Nucleus accumbens (tissue), 56 donors: ENCODE measurements at regions not wholly inside any gene's neighbourhood (a gene's known extent, or its start where the extent isn't known, plus 50 kb on each side); places are given as distances from the start of the nearest gene placed in this dataset.

Experiments
- DNase-seq, 56 donors: peaks; one replicate each; lab custom pipeline; 2025; lab: John Stamatoyannopoulos, UW

DNA sequence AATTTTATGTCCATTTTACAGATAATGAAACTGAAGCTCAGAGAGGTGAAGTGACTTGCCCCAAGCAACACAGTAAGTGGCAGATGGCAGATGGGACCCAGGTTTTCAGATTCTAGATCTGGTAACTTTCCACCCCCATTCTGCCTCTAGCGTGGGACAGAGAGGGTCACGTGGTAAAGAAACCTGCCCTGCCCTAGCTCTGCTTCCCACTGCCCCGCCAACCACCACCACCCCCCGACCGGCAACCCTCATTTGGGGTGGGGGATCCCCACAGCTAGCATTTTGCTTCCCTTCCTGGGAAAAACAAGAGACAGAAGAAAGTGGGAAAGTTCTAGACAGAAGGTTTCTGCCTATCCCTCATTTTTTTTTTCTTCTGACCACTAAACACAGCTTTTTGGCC is 172.5 kb downstream of the ACTL7B start:
- DNase-seq, result no peak

DNA sequence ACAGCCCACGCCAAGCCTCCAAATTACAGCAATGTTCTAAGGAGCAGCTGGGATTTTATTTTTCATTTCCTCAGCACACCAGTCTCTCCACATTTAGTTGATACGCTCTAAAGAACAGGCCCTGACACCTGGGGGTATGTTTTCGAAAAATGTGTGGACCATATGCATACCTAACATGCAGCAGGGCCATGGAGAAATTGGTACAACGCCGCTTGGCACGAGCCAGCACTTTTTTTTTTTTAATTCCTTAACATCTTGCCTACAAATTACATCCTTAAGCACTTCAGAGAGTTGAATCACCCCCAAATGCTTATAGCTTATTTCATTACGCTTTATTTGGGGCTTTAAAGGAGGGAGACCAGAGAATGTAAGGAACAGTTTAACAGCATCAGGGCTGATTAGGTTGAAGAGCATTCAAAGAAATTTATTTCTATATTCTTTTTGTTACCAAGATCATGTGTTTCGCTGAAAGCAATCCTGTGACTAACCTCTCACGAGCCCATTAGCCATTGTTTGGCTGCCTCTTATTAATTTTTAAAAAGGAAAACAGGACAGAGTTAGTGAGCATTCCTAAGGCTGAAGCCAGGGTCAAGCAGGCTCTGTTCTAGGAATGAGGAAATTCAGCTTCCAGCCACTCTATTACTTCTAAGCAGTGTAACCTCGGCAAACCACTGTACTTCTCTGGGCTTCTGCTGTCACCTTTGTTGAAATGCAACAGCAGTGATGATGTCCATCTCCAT is 173.8 kb downstream of the ACTL7B start:
- no peak for DNase-seq

DNA sequence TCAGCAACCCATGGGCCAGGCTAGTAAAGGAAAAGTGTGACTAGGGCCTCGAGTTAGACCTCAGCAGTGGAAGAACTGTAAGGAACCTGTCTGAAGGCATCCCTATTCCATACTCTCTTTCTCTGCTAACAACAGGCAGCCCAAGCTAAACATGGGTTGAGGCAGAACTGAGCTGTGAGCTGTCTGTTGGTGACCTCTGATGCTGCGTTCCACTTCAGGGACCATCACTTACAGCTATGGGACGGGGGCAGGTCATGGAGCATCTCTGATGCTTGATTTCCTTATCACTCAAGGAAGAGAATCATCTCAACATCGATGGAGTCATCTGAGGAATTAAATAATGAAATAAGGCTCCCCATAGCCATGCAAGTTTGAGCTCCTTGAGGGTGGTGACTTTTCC is 174.8 kb downstream of the ACTL7B start:
- no peak for DNase-seq

DNA sequence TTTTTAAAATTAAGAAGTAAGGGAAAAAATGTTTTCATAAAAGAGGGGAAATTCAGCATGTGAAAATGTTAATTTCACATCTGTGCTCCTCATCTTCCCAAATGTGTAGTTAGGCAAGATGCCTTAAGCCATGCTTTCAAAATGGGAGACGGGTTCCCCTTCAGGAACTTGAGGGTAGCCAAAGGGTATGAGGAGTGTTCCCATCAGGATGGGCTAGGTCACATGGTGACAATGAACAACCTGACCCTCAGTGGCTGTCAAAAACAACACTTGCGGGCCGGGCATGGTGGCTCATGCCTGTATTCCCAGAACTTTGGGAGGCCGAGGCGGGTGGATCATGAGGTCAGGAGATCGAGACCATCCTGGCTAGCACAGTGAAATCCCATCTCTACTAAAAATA is 178.0 kb downstream of the ACTL7B start:
- no peak for DNase-seq

DNA sequence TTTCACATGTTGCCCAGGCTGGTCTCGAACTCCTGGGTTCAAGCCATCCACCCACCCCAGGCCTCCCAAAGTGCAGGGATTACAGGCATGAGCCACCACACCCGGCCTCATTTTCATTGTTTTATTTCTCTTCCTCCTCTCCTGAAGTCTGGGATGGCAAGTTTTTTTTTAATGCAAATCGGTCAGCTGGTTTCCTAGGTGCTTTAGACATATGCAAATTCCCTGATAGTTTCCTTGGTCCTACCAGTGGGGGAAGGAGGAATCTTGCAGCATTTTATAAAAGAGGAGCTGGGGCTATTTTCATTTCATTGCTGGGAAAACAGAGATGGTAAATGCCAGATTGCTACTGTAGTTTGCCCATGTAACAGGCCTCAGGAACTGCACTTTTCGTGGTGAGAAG is 179.4 kb downstream of the ACTL7B start:
- no peak for DNase-seq

DNA sequence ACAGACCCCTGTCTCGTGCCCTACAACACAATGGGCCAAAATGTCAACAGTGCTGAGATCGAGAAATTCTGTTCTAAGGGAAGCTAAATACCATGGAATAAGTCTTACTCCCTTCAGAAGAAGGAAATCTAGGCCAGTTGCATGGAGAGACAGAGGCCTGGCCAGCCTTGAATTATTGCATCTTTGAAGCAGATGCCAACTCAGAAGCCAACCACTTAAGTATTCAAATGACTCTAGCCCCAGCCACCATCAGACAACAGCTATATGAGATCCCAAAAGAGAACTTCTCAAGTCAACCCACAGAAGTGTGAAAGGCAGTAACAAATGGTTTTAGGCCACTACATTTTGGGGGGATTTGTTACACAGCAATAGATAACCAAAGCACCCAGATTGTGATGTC is 180.1 kb downstream of the ACTL7B start:
- DNase-seq, result no peak

DNA sequence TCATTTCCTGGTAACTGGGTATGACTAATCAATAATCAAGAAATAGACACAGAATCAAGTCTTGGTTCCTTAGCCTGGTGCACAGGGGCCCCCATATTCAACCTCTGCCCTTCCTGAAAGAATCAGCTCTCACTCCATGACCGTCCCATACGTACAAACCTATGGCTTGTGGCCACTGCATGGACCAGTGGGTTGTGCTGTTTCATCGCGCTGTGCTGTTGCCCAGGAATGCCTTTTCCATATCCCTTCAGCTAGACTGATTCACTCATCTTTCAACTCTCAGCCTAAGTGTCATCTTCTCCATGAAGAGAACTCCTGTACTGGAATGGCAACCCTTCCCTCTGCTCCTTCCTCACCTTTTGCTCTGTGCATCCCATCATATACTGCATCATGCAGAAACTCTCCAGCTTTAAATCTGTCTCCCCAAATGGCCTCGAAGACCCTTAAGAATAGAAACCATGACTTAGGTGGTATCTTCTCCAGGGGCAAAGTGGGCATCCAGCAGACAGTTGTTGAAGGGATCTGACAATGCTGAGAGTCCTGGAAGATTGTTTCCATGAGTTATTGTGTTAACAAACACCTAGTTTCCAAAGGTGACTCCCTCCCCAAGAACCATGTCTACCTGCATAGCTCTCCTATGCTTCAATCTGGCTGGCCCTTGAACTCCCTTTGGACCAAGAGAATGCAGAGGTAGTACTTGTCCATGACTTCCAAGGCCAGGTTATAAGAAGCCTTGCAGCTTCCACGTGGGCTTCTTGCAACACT is 180.8 kb downstream of the ACTL7B start:
- peak in 1 of 56 donors; percentile 1 for DNase-seq

DNA sequence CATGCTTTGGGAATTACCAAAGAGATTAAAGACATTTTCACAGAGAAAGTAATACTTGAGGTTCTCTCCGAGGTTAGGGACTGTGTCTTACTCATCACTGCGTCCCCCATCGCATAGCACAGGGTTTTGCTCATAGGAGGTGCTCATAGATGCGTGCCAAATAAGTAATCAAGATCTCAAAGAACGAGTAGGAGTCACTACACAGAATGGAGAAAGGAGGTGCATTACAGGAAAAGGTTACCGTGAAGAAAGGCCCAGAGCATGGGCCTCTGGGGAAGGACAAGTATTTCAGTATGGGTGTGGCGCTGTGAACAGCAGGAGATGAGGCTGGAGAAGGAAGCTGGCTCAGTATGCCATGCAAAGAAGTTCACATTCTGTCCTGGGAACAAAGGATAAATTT is 182.4 kb downstream of the ACTL7B start:
- DNase-seq, result no peak

DNA sequence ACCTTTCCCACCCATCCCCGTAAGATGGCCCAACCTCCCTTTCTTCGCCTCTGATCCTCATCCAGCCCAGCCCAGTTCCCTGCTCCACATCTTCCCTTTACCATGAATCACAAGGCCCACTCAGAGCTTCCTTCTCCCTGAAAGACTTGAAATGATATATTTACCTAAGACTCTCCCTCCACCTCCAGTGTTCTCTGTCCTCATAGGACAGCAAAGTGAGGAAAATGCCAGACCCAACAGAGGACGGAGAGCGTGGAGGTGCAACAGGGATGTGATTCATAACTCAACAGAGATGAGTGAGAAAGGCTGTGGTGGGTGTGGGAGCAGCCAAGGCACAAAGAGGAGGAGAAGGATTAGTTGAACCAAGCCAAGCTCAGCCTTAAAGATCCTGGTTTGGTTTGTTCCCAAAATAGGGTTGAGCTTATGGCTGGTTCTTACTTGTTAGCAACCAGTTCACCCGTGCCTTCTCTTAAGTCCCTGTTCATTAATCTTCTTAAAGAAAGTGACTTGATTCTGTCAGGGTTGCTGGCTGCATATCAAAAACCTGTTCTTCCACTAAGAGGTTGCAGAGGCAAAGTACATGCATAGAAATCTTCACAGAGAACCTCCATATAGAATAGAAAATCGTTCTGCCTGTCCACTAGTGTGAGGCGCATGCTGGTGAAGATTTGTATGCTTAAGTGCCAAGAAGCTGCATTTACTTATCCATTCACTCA is 183.2 kb downstream of the ACTL7B start:
- DNase-seq, result no peak

DNA sequence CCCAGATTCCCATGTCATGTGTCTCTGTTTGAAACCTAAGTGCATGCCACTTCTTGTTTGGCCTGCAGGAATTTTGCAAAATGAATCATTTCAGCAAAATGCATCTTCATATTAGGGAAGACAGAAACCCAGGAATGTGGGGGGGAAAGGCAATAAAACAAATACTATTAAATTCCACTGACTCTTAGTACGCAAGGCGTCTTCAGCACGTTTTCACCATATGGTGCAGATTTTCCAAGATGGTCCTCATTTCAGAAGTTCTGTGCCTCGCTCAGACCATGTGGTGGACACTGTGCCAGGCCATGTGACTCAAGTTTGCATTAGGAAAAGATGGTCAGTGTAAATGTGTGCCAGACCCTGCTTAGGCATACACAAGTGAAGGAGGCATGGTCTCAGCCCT is 184.0 kb downstream of the ACTL7B start:
- no peak for DNase-seq

DNA sequence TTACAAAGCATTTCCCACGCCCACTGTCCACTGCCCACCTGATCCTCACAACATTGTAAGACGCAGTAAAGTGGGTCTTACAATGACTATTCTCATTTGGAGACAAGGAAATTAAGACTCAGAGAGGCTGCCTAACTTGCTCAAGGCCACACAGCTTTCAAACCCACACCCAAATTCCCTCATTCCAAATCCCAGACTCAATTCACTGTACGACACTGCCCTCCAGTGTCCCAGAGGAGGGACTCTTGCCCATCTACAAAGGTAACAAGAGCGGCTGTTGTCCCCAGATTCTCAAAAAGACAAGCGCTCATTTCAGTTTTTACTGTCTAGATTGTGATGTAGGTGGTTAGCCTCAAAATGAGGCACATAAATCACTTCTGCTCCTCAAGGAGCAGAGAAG is 184.6 kb downstream of the ACTL7B start:
- DNase-seq, result no peak

DNA sequence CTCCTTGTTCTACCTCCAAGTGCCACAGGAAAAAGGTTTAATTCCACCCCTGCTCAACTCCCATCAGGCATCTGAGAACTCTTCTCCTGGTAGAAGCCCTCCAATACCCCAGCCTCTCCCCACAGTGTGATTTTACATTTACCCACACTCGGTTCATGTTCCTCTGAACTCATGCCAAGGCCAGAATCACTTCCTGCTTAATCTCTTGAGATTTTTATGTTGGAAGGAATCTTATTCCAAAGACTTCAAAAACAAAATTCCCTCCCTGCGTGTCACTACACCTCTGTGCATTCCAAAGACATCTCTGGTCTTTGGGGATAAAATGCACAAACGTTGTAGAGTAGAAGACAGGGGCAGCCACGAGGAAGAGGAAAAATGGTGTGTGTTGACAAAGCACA is 186.8 kb downstream of the ACTL7B start:
- no peak for DNase-seq

DNA sequence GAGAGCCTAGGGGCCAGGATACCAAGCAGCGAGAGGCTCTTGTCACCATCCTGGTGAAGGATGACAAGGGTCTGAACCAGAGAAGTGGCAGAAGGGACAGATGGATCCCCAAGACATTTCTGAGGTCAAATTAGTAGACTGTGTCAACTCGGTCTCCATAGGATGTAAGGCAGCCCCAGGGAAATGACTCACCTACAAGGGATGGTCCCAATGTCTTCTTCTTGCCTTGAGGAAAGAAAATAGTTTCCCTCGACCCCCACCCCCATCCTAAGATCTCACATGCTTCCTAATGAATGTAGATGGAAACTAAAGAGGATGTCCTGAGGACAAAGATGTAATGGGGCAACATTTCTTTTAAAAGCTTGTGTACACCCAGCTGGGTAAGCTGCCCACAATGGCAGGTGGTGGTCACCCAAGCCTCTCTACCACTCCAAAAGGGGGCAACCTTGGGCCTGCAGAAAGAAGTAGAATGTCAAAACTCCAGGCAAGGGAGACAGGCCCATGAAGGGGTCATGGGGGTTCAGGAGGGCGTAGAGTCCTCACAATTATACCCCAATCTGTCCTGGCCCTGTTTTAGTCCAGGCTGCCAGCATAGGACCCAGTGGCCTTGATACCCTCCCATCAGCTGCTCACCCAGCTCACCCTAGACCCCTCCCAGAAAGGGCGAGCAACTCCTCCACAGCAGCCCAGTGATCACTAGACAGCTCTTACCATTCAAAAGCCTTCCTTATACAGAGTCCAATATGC is 187.4 kb downstream of the ACTL7B start:
- DNase-seq, result no peak

DNA sequence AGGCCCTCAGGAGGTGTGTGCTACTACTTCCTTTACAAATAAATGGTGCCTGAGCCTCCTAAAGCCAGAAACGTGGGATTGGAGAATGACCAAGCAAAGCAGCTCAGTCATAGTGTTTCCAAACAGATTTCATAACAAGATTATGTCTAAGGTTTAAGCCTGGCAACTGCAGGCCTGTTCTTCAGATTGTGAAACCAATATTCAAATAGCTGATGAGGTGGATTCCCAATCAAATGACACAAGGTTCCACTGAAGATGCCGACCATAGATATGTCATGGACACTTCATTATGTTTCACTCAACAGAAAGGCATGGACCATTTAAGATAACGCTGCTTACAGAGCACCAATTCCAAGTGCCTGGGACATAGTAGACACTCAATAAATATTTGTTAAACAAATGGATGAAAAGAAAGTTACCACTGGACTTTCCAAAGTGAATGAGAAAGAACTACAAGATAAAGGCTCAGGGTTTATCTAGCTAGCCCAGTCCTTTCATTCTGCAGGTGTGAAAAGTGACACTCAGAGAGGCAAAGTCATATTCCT is 189.5 kb downstream of the ACTL7B start:
- no peak for DNase-seq

DNA sequence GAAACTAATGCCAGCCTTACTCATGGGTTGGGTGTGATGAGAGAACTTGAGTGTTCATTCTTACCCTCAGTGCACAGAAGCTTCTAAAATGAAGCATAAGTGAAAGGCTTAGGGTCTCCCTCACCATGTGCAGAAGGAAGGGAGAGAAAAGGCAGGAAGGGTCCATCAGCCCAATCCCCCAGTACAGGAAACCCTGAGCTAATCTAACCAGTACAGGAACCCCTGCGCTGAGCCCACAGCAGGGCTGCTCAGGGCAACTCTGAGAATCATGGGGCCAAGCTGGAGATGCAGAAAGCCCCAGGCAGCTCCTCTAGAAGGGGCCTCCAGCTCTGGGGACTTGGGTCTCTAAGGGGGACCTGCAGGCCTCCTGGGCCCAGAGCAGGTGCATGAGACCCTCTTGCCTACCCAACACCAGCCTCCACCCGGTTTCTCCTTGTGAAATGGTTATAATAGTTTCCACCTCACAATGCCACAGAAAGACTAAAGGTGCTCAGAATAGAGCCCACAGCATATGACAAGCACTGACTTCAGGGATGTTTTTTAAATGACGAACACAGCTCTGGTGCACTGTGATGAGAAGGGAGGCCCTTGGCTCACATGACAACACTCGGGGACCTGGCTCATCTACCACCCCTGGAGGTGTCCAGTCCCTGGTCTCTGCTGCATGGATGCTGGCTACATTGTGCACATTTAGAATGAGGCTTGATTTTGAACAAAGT is 190.1 kb downstream of the ACTL7B start:
- no peak for DNase-seq

DNA sequence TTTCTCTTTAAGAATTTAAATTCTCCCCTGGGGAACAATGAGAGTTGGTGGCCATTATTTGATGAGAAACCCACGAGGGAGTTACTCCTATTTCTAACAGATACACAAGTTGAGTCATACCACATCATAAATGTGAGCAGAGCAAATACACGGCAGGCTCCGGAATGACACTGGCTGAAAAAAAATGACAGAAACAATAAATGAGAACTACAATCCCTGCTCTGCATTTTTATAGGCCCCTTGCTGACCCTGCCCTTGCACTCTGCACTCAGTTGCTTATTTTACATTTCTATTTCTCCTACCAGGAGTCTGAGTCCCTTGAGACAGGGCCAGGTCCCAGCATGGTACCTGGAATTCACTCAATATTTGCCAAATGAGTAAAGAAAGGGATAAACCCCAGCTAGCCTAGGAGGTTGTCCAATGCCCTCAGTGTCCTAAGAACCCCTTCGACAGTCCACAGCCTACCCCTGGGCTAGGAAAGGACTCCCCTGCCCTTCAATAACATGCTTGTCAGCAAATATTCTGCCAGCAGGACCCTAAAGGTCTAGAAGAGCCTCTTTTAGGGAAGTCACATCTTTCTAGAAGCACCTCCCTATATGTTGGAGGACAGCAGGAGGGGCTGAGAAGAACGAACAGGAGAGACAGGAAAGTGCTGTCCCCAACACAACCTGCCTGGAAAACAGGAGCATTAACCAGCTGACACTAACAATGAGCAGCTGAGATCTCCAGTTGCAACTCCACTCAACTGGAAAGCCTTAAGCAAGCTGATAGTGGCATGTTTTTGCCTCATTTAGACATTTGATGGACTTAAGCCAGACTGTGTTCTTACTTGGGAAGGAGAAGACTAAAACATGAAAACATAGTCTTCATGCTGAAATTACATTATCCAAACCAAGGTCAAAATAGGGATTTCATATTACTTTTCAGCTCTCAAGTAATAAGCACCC is 191.2 kb downstream of the ACTL7B start:
- no peak for DNase-seq

DNA sequence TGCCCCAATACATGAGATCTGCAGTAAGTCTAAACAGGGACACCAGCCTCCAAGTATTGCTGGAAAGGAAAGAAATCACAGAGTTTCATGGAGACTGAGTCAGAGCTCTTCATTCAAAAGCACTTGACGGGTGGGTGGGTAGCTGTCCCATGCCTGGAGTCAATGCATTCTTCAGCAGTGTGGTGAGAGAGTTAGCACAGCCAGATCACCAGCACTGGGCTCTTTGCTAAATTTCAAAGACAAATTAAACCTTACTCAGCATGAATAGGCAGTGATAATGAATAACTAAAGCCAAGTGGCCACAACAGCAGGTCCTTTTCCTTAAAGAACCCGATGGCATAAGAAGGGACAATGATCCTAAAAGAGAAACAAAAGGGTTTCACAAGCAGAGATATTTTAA is 192.4 kb downstream of the ACTL7B start:
- DNase-seq, result no peak

DNA sequence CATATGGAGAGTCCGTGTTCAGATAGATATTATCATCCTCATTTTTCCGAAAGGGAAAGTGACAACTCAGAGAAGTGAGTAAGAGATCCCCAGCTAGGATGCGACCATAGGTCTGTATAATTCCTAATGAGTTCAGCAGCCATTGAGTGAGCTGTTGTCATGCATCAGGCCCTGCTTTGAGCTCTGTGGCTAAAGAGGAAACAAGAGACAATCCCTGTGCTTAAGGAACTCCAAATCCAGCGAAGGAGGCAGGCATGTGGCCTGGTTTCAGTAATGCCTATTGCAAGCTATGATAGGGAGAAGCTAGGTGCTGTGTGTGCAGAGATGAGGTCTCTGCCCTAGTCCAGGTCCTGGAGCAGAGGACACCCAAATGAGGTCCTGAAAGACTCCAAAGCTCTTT is 192.8 kb downstream of the ACTL7B start:
- DNase-seq, result no peak
